DND-41 (cell line): ENCODE measurements at regions not wholly inside any gene's neighbourhood (a gene's known extent, or its start where the extent isn't known, plus 50 kb on each side); places are given as distances from the start of the nearest gene placed in this dataset.
A peak's percentile ranks its signal among the peaks of the same experiment; 100 is the strongest.

Experiments
- ATAC-seq: fragments of 200-7000 bp; cut with Tn5 transposase; 3 replicates; pipeline ENCODE4 v1.9.1; 2021; ENCODE audit warnings: low read depth; ENCODE audit not compliant: insufficient read depth
- DNase-seq: peaks from one replicate; pipeline ENCODE4 v3.0.0-alpha.2; 2020
- H2AFZ ChIP-seq: 2 replicates; pipeline ENCODE4 v1.6.0; 2012; ENCODE audit warnings: low read depth, low read length
- H3K27ac ChIP-seq: 2 replicates; pipeline ENCODE4 v1.5.1; 2012; ENCODE audit warnings: low read length, inconsistent platforms
- H3K27me3 ChIP-seq: fragments of 200-600 bp; sonication (generic); 2 replicates; pipeline ENCODE4 v1.6.0; 2012; ENCODE audit warnings: low read length, mild to moderate bottlenecking, inconsistent platforms; ENCODE audit not compliant: insufficient read depth, poor library complexity
- H3K36me3 ChIP-seq: 2 replicates; pipeline ENCODE4 v1.5.1; 2012; ENCODE audit warnings: low read length, inconsistent platforms; ENCODE audit not compliant: insufficient read depth
- H3K4me1 ChIP-seq: 2 replicates; pipeline ENCODE4 v1.5.1; 2012; ENCODE audit warnings: mild to moderate bottlenecking, low read length; ENCODE audit not compliant: insufficient read depth
- H3K4me2 ChIP-seq: 2 replicates; pipeline ENCODE4 v1.6.0; 2012; ENCODE audit warnings: mild to moderate bottlenecking, moderate library complexity, low read length, inconsistent platforms; ENCODE audit not compliant: insufficient read depth
- H3K4me3 ChIP-seq, 2 experiments: fragments of 200-600 bp in 1 of 2; shearing (Covaris generic) in 1 of 2; 2 replicates each; pipeline ENCODE4 v1.5.1; 2012 to 2016; ENCODE audit warnings: inconsistent platforms in 2 of 2, low read length in 2 of 2, mild to moderate bottlenecking in 2 of 2, low read depth in 1 of 2, moderate library complexity in 1 of 2
- H3K79me2 ChIP-seq: 2 replicates; pipeline ENCODE4 v1.6.0; 2012; ENCODE audit warnings: low read length, inconsistent platforms; ENCODE audit not compliant: insufficient read depth
- H3K9ac ChIP-seq: 2 replicates; pipeline ENCODE4 v1.6.0; 2012; ENCODE audit warnings: low read depth, mild to moderate bottlenecking, inconsistent platforms, low read length, moderate library complexity
- H3K9me3 ChIP-seq: 2 replicates; pipeline ENCODE4 v1.5.1; 2012; ENCODE audit warnings: low read length, moderate library complexity, mild to moderate bottlenecking, inconsistent platforms; ENCODE audit not compliant: insufficient read depth, severe bottlenecking
- H4K20me1 ChIP-seq: 2 replicates; pipeline ENCODE4 v1.6.0; 2012; ENCODE audit warnings: low read length; ENCODE audit not compliant: insufficient read depth
- CTCF ChIP-seq: IDR thresholded peaks from 2 replicates; pipeline ENCODE4 v1.5.1; 2012; ENCODE audit warnings: borderline replicate concordance, low read length, moderate library complexity, mild to moderate bottlenecking; ENCODE audit not compliant: poor library complexity, severe bottlenecking; ENCODE audit errors: extremely low read depth
- EZH2 ChIP-seq: IDR thresholded peaks from 3 replicates; pipeline ENCODE4 v1.6.1; 2012; ENCODE audit warnings: borderline replicate concordance, low read depth, mild to moderate bottlenecking, moderate library complexity, low read length, inconsistent platforms; ENCODE audit not compliant: severe bottlenecking

- Histone ChIP-seq H3K36me3 (no peaks in the 10 kb centered on the region), H3K79me2 (no peaks in the 10 kb centered on the region), H2AFZ (no peak overlapping the region), H3K4me2 (no peak overlapping the region), H3K9me3 (no peaks in the 10 kb centered on the region), H3K27ac (no peak overlapping the region), H3K9ac (no peak overlapping the region), H4K20me1 (no peaks in the 10 kb centered on the region), H3K27me3 (no peaks in the 10 kb centered on the region), H3K4me3 (no peak overlapping the region), H3K4me1 (no peaks in the 10 kb centered on the region)
- no peak for ATAC-seq
- DNase-seq, result no peak
- no peak for TF ChIP-seq EZH2
- TF ChIP-seq CTCF, result no peak
Observed at GRCh38 chr20:24305371-24305770, 164.1 kb upstream of the SYNDIG1 start.

DNA sequence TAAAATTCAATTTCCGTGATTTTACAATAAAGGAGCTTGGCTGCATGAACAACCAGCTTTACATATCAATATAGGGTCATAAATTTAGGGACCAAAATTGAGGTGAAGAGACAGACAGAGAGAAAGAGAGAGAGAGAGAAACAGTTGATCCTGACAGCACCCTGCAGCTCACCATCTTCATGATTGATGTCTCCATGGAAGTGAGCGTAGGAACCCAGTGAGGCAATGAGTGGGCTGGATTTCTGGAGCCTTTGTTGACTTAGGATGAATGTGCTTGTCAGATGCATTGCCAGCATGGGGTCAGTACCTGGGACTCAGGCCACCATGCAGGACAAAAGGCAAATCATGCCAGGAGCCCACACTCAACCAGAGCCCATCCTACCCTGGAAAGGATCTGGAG, 165.1 kb upstream of the SYNDIG1 start:
- Histone ChIP-seq H3K4me2 (no peak overlapping the region), H3K79me2 (no peaks in the 10 kb centered on the region), H3K9ac (no peak overlapping the region), H3K9me3 (no peaks in the 10 kb centered on the region), H3K27me3 (no peaks in the 10 kb centered on the region), H3K27ac (no peak overlapping the region), H3K36me3 (no peaks in the 10 kb centered on the region), H2AFZ (no peak overlapping the region), H3K4me3 (no peak overlapping the region), H4K20me1 (no peaks in the 10 kb centered on the region), H3K4me1 (no peaks in the 10 kb centered on the region)
- ATAC-seq, result no peak
- DNase-seq, result no peak
- TF ChIP-seq CTCF (no peak), EZH2 (no peak)

- Histone ChIP-seq H3K9ac (no peak overlapping the region), H2AFZ (no peak overlapping the region), H3K27me3 (no peaks in the 10 kb centered on the region), H4K20me1 (no peaks in the 10 kb centered on the region), H3K27ac (no peak overlapping the region), H3K4me2 (no peak overlapping the region), H3K4me3 (no peak overlapping the region), H3K79me2 (no peaks in the 10 kb centered on the region), H3K9me3 (no peaks in the 10 kb centered on the region), H3K36me3 (no peaks in the 10 kb centered on the region), H3K4me1 (no peaks in the 10 kb centered on the region)
- TF ChIP-seq CTCF, result peak; percentile 51
- no peak for TF ChIP-seq EZH2
- DNase-seq (no peak), ATAC-seq (no peak)
Observed at GRCh38 chr20:24303393-24304170, 165.8 kb upstream of the SYNDIG1 start.
